NCI-H2081 (cell line): ENCODE measurements at regions not wholly inside any gene's neighbourhood (a gene's known extent, or its start where the extent isn't known, plus 50 kb on each side); places are given as distances from the start of the nearest gene placed in this dataset.

Experiments used
- DNase-seq, 2 experiments: peaks; one replicate each; lab custom pipeline; 2025; lab: John Stamatoyannopoulos, UW

- DNase-seq: no peak
Measured at GRCh38 chr3:144142151-144142840, 170.7 kb downstream of the DIPK2A start.

GRCh38 chr3:144148356-144148755, 176.7 kb downstream of the DIPK2A start:
- DNase-seq: no peak

- no peak for DNase-seq
Measured at GRCh38 chr3:144151983-144152382, 180.4 kb downstream of the DIPK2A start.

- DNase-seq: no peak
Measured at GRCh38 chr3:144160627-144161026, 189.0 kb downstream of the DIPK2A start.

- peak in 1 of 2 experiments; percentile 65 for DNase-seq
Measured at GRCh38 chr3:144162042-144162441, 190.4 kb downstream of the DIPK2A start.

- no peak for DNase-seq
Measured at GRCh38 chr3:144164352-144164751, 192.7 kb downstream of the DIPK2A start.

GRCh38 chr3:144165482-144165881, 193.9 kb downstream of the DIPK2A start:
- DNase-seq: peak; percentile 52 to 88

- DNase-seq: no peak
Measured at GRCh38 chr3:144167634-144168033, 196.0 kb downstream of the DIPK2A start.

GRCh38 chr3:144173491-144173890, 201.9 kb downstream of the DIPK2A start:
- no peak for DNase-seq

GRCh38 chr3:144175644-144176425, 204.2 kb downstream of the DIPK2A start:
- DNase-seq: no peak

GRCh38 chr3:144177649-144178048, 206.0 kb downstream of the DIPK2A start:
- DNase-seq: no peak

- DNase-seq: no peak
Measured at GRCh38 chr3:144178607-144179006, 207.0 kb downstream of the DIPK2A start.

GRCh38 chr3:144181062-144181461, 209.4 kb downstream of the DIPK2A start:
- DNase-seq: no peak

- DNase-seq: no peak
Measured at GRCh38 chr3:144182501-144182900, 210.9 kb downstream of the DIPK2A start.

- DNase-seq: no peak
Measured at GRCh38 chr3:144185276-144185675, 213.7 kb downstream of the DIPK2A start.

GRCh38 chr3:144187531-144188210, 216.0 kb downstream of the DIPK2A start:
- DNase-seq: no peak

GRCh38 chr3:144189044-144189443, 217.4 kb downstream of the DIPK2A start:
- no peak for DNase-seq

GRCh38 chr3:144197116-144197515, 225.5 kb downstream of the DIPK2A start:
- DNase-seq: no peak

- no peak for DNase-seq
Measured at GRCh38 chr3:144197582-144197981, 226.0 kb downstream of the DIPK2A start.

GRCh38 chr3:144200004-144200403, 228.4 kb downstream of the DIPK2A start:
- DNase-seq: no peak

- DNase-seq: no peak
Measured at GRCh38 chr3:144200466-144200865, 228.8 kb downstream of the DIPK2A start.

- peak; percentile 69 to 92 for DNase-seq
Measured at GRCh38 chr3:144221761-144222160, 250.1 kb downstream of the DIPK2A start.

- no peak for DNase-seq
Measured at GRCh38 chr3:144229330-144229729, 257.7 kb downstream of the DIPK2A start.
